ENCODE measurements at regions not wholly inside any gene's neighbourhood (a gene's known extent, or its start where the extent isn't known, plus 50 kb on each side); places are given as distances from the start of the nearest gene placed in this dataset.

DNA sequence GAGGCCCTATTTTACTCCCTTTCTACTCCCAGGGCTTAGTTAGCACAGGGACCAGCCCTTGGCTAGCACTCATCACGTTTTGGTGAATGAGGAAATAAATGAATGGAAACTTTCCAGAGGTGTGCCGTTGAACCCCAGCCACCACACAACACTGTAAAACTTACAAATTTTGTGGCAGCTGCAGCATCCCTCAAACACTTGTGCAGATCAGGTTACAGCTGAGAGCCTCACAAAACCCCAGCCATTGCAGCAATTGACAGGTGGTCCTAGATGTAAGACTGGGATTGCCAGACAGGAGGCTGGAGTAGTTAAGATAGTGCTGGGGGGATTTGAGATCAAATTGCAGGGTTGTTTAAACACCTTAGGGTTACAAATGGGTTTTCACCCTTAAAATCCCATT, 482.2 kb upstream of the KIF2A start:
- Histone ChIP-seq H3K4me3 (ENCODE audit: low read length) (no peak overlapping the region), H3K9me3 (ENCODE audit: insufficient read depth, low read depth, low read length) (no peaks in the 10 kb centered on the region), H3K27ac (ENCODE audit: low read length) (no peak overlapping the region), H3K36me3 (ENCODE audit: insufficient read depth, low read depth, low read length) (no peaks in the 10 kb centered on the region), H3K9ac (ENCODE audit: low read depth, low read length) (no peak overlapping the region), H3K27me3 (ENCODE audit: insufficient read depth, low read length) (no peaks in the 10 kb centered on the region), H3K4me1 (ENCODE audit: insufficient read depth, low read length) (0 out of 2 replicates have a peak, but pooled peaks cover 3% of the 10 kb centered on the region)

DNA sequence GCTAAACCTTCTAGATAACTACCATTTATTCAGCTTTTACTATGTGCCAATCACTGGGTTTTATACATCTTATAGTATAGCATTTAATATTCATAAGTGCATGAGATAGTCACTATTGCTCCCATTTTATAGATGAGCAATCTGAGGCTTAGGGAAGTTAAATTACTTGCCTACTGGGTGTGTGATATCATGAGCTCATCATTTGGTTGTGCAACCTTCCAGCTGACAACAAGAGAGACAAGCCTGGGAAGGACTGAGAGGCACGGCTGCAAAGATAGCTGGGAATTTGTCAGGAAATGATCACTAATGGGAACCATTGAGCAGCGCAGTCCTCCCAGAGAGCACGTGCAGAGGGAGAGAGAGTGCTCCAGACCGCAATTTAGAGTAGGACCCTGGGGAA, 481.6 kb upstream of the KIF2A start:
- Histone ChIP-seq H3K27ac (ENCODE audit: low read length) (no peak overlapping the region), H3K9ac (ENCODE audit: low read depth, low read length) (no peak overlapping the region), H3K4me1 (ENCODE audit: insufficient read depth, low read length) (0 out of 2 replicates have a peak, but pooled peaks cover 3% of the 10 kb centered on the region), H3K36me3 (ENCODE audit: insufficient read depth, low read depth, low read length) (no peaks in the 10 kb centered on the region), H3K4me3 (ENCODE audit: low read length) (no peak overlapping the region), H3K27me3 (ENCODE audit: insufficient read depth, low read length) (no peaks in the 10 kb centered on the region), H3K9me3 (ENCODE audit: insufficient read depth, low read depth, low read length) (no peaks in the 10 kb centered on the region)

DNA sequence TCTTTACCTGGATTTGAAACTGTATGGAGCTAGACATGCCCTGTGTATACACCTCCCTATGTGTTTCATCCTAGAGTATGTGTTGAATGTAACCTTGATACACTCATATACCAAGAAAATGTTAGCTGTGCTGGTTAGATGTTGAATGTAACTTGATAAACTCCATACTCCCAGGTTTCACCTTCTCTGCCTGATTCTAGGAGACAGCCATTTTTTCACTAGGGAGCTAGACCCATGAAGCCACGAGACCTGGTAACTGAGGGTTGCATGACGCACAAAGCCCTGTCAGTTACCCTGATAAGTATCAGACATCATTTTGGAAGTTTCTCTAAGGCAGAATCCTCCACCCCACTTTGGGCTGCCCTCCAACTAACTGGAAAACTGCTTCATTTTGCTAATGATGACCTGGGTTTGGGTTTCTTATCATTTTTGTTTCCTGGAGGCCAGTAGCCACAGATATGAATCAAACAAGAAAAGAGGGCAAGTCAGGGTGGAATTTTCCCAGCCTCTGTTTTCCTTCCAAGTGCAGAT, 478.5 kb upstream of the KIF2A start:
- Histone ChIP-seq H3K9me3 (ENCODE audit: insufficient read depth, low read depth, low read length) (no peaks in the 10 kb centered on the region), H3K27me3 (ENCODE audit: insufficient read depth, low read length) (no peaks in the 10 kb centered on the region), H3K4me3 (ENCODE audit: low read length) (no peak overlapping the region), H3K27ac (ENCODE audit: low read length) (no peak overlapping the region), H3K36me3 (ENCODE audit: insufficient read depth, low read depth, low read length) (no peaks in the 10 kb centered on the region), H3K4me1 (ENCODE audit: insufficient read depth, low read length) (0 out of 2 replicates have a peak, but pooled peaks cover 3% of the 10 kb centered on the region), H3K9ac (ENCODE audit: low read depth, low read length) (no peak overlapping the region)

DNA sequence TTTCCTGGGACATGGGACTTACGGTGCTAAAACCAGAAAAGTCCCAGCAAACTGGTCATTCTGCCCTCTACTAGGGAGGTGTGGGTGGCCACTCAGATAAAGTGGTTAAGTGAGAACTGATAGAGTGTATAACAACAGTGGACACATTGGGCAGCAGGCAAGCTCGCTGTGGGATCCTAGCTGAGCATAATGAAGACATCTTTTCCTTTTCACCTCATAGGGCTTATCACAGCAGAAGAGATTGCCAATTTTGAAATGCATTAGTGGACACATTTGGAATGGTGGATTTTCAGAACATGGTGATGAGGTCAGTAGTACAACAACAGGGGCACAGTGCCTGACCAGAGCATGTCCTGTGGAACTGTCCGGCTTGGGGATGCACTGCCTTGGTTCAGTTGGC, 477.1 kb upstream of the KIF2A start:
- H3K9ac ChIP-seq (ENCODE audit: low read depth, low read length) = no peak overlapping the region
- no peak overlapping the region for H3K27ac ChIP-seq (ENCODE audit: low read length)
- no peaks in the 10 kb centered on the region for H3K27me3 ChIP-seq (ENCODE audit: insufficient read depth, low read length)

DNA sequence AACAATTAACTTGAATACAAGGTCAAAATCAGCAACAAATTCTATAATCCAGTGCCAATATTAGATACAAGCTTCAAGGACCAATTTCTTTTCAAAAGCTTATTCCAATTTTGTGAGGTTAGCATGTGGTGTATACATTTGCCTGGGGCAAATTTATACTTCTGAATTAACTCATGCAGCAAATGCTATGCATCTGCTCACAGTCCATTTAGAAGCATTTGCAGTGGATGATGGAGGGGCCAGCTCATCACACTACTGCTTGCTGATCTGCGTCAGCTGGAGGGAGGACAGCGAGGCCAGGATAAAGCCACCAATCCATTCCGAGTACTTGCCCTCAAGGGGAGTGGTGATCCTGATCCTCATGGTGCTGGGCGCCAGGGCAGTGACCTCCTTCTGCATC, 474.3 kb upstream of the KIF2A start:
- Histone ChIP-seq H3K9ac (ENCODE audit: low read depth, low read length) (no peak overlapping the region), H3K4me3 (ENCODE audit: low read length) (no peak overlapping the region), H3K27me3 (ENCODE audit: insufficient read depth, low read length) (no peaks in the 10 kb centered on the region), H3K27ac (ENCODE audit: low read length) (no peak overlapping the region), H3K36me3 (ENCODE audit: insufficient read depth, low read depth, low read length) (no peaks in the 10 kb centered on the region), H3K9me3 (ENCODE audit: insufficient read depth, low read depth, low read length) (no peaks in the 10 kb centered on the region), H3K4me1 (ENCODE audit: insufficient read depth, low read length) (no peaks in the 10 kb centered on the region)

More for the DNA sequence above, 477.1 kb upstream of the KIF2A start:
- Histone ChIP-seq H3K9me3 (ENCODE audit: insufficient read depth, low read depth, low read length) (no peaks in the 10 kb centered on the region), H3K36me3 (ENCODE audit: insufficient read depth, low read depth, low read length) (no peaks in the 10 kb centered on the region), H3K4me3 (ENCODE audit: low read length) (no peak overlapping the region), H3K4me1 (ENCODE audit: insufficient read depth, low read length) (no peaks in the 10 kb centered on the region)

DNA sequence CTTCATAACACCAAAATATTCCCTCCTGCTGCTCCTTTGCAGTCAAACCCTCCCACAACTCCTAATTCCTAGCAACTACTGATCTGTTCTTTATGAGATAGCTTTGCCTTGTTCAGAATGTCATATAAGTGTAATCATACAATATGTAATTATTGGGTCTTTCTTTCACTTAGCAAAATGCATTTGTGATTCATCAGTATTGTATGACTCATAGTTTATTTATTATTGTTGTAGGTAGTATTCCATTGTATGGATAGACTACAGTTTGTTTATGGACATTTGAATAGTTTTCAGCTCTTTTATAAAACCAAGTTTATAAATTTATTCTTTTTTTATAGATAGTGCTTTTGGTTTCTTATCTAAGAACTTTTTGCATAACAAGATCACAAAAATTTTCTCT, 468.2 kb upstream of the KIF2A start:
- H3K4me1 ChIP-seq (ENCODE audit: insufficient read depth, low read length) = no peaks in the 10 kb centered on the region
- H3K4me3 ChIP-seq (ENCODE audit: low read length) = no peak overlapping the region
- no peaks in the 10 kb centered on the region for H3K27me3 ChIP-seq (ENCODE audit: insufficient read depth, low read length)
- no peak overlapping the region for H3K27ac ChIP-seq (ENCODE audit: low read length)
- no peaks in the 10 kb centered on the region for H3K36me3 ChIP-seq (ENCODE audit: insufficient read depth, low read depth, low read length)
- H3K9me3 ChIP-seq (ENCODE audit: insufficient read depth, low read depth, low read length) = no peaks in the 10 kb centered on the region
- H3K9ac ChIP-seq (ENCODE audit: low read depth, low read length) = no peak overlapping the region

DNA sequence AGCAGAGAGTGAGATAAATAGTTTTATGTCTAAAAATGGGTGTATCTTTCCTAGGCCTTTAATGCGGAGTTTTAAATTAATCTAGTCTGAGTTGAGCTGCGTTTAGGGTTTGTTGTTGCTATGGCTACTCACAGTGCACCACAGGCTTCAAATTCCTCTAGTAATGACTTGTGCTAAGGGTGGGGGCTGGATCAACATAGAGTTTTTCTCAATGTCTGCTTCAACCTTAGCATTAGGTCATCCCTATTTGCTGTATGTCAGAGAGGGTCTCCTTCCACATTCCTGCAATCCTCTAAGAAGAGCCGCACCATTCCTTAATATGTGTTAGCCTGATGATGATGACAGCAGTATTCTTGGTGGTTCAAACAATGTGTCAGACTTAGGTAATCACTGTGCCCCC, 465.6 kb upstream of the KIF2A start:
- peaks cover 3% of the 10 kb centered on the region; the same call in 1 of the 2 replicates for H3K4me1 ChIP-seq (ENCODE audit: insufficient read depth, low read length)
- H3K4me3 ChIP-seq (ENCODE audit: low read length) = no peak overlapping the region
- no peak overlapping the region for H3K27ac ChIP-seq (ENCODE audit: low read length)
- no peaks in the 10 kb centered on the region for H3K9me3 ChIP-seq (ENCODE audit: insufficient read depth, low read depth, low read length)
- no peak overlapping the region for H3K9ac ChIP-seq (ENCODE audit: low read depth, low read length)
- H3K27me3 ChIP-seq (ENCODE audit: insufficient read depth, low read length) = no peaks in the 10 kb centered on the region
- H3K36me3 ChIP-seq (ENCODE audit: insufficient read depth, low read depth, low read length) = no peaks in the 10 kb centered on the region

DNA sequence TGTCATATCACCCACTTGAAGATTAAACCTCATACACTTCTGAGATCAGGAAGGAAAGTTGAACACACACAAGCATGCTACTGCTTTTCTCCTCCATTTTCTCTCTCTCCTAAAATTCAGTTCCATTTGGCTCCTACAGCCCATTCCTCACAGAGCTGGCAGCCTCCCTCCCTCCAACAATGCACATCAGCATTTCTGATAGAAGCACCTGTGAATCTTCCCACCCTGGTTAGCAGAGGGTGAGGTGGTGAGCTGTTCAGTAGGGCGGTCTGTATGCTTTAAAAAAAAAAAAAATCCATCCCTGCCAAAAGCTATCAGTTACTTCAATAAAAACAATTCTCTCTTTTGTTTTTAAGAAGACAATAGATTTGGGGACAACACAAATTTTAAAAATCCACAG, 463.2 kb upstream of the KIF2A start:
- no peak overlapping the region for H3K4me3 ChIP-seq (ENCODE audit: low read length)
- no peak overlapping the region for H3K27ac ChIP-seq (ENCODE audit: low read length)
- H3K9me3 ChIP-seq (ENCODE audit: insufficient read depth, low read depth, low read length) = no peaks in the 10 kb centered on the region
- H3K36me3 ChIP-seq (ENCODE audit: insufficient read depth, low read depth, low read length) = no peaks in the 10 kb centered on the region
- H3K4me1 ChIP-seq (ENCODE audit: insufficient read depth, low read length) = peaks cover 3% of the 10 kb centered on the region; the same call in 1 of the 2 replicates
- H3K9ac ChIP-seq (ENCODE audit: low read depth, low read length) = no peak overlapping the region
- H3K27me3 ChIP-seq (ENCODE audit: insufficient read depth, low read length) = no peaks in the 10 kb centered on the region

DNA sequence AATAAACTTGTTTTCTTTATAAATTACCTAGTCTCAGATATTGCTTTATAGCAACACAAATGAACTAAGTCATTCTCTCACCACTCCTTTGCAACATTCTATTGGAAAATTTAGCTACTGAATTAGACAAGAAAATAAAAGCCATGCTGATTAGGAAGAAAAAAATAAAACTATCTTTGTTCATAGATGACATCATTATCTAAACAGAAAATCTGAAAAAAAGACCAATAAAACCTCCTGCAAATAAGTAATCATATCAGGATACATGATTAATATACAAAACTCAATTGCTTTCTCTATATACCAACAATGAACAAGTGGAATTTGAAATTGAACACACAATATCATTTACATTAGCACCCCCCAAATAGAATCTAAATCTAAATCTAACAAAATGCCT, 455.3 kb upstream of the KIF2A start:
- Histone ChIP-seq H3K36me3 (ENCODE audit: insufficient read depth, low read depth, low read length) (no peaks in the 10 kb centered on the region), H3K27ac (ENCODE audit: low read length) (no peak overlapping the region), H3K9ac (ENCODE audit: low read depth, low read length) (no peak overlapping the region), H3K4me3 (ENCODE audit: low read length) (no peak overlapping the region), H3K27me3 (ENCODE audit: insufficient read depth, low read length) (no peaks in the 10 kb centered on the region), H3K9me3 (ENCODE audit: insufficient read depth, low read depth, low read length) (no peaks in the 10 kb centered on the region), H3K4me1 (ENCODE audit: insufficient read depth, low read length) (no peaks in the 10 kb centered on the region)

DNA sequence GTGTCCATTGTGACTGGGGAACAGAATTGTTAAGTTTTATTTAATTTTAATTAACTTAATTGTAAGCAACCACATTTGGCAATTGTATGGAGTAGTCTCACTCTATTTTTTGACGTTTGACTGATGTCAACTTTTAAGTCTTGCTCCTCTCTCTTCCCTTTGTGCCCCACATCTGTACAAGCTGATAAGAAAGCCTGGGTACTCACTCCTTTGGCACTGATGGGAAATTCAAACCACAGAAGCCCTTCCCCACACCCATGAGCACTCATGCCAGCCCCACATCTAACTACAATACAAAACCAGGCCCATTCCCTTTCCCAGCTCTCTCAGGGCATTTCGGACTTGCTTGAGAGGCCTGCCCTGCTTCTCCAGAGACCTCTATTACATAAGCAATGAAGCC, 451.5 kb upstream of the KIF2A start:
- Histone ChIP-seq H3K9ac (ENCODE audit: low read depth, low read length) (no peak overlapping the region), H3K27me3 (ENCODE audit: insufficient read depth, low read length) (no peaks in the 10 kb centered on the region), H3K4me3 (ENCODE audit: low read length) (no peak overlapping the region), H3K4me1 (ENCODE audit: insufficient read depth, low read length) (no peaks in the 10 kb centered on the region), H3K36me3 (ENCODE audit: insufficient read depth, low read depth, low read length) (no peaks in the 10 kb centered on the region), H3K9me3 (ENCODE audit: insufficient read depth, low read depth, low read length) (no peaks in the 10 kb centered on the region), H3K27ac (ENCODE audit: low read length) (no peak overlapping the region)

DNA sequence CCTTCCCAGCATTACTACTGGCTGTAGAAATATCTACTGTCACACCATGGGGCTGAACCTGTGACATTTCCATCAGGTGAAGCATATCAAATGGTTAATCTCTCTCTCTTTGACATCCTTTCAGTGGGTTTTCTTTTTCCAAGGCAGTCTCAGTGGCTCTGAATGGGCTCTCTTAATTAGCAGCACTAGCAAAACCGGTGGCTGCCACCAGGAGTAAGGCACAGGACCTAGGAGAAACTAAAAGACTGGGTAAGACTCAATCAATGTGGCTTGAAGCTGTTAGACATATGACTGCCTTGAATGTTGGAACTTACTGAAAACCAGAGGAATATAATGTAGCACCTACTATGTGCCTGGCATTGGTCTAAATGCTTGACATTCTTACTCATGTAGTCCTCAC, 445.0 kb upstream of the KIF2A start:
- H3K9me3 ChIP-seq (ENCODE audit: insufficient read depth, low read depth, low read length) = no peaks in the 10 kb centered on the region
- no peaks in the 10 kb centered on the region for H3K4me1 ChIP-seq (ENCODE audit: insufficient read depth, low read length)
- H3K36me3 ChIP-seq (ENCODE audit: insufficient read depth, low read depth, low read length) = no peaks in the 10 kb centered on the region
- no peaks in the 10 kb centered on the region for H3K27me3 ChIP-seq (ENCODE audit: insufficient read depth, low read length)
- H3K9ac ChIP-seq (ENCODE audit: low read depth, low read length) = no peak overlapping the region
- no peak overlapping the region for H3K27ac ChIP-seq (ENCODE audit: low read length)
- H3K4me3 ChIP-seq (ENCODE audit: low read length) = no peak overlapping the region

DNA sequence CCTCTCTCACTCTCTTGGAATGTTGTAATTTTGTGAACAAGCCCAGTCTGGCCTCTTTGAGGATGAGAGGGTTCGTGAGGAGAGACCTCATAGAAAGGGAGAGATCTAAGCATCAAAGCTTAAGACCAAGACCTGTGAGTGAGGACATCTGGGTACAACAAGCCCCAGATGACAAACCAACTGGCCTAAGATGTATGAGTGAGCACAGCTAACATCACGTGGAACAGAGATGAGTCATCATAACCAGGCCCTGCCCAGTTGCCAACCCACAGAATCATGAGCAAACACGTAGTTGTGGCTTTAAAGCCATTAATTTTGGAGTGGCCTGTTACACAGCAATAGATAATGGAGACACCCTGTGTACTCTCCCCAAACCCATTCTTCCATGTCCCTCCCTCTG, 439.1 kb upstream of the KIF2A start:
- H3K9me3 ChIP-seq (ENCODE audit: insufficient read depth, low read depth, low read length) = peaks cover under 1% of the 10 kb centered on the region; the same call in 1 of the 2 replicates
- H3K4me3 ChIP-seq (ENCODE audit: low read length) = no peak overlapping the region
- no peaks in the 10 kb centered on the region for H3K4me1 ChIP-seq (ENCODE audit: insufficient read depth, low read length)
- no peak overlapping the region for H3K27ac ChIP-seq (ENCODE audit: low read length)
- H3K27me3 ChIP-seq (ENCODE audit: insufficient read depth, low read length) = no peaks in the 10 kb centered on the region
- H3K9ac ChIP-seq (ENCODE audit: low read depth, low read length) = no peak overlapping the region
- no peaks in the 10 kb centered on the region for H3K36me3 ChIP-seq (ENCODE audit: insufficient read depth, low read depth, low read length)

All from iPS-20b (cell line).